Right lobe of liver (tissue), 4 donors: ENCODE measurements at regions not wholly inside any gene's neighbourhood (a gene's known extent, or its start where the extent isn't known, plus 50 kb on each side); places are given as distances from the start of the nearest gene placed in this dataset.

Source experiments
- POLR2A ChIP-seq: fragments of 450-650 bp; IDR thresholded peaks from one replicate; pipeline ENCODE4 v1.6.1; 2017; ENCODE audit warnings: antibody characterized with exemption, mild to moderate bottlenecking
- TF ChIP-seq, protein P1 (sequence below), 4 donors: fragments of 200-600 bp in 3 of 4; fragments of 450-650 bp in 1 of 4; IDR thresholded peaks; one replicate each; pipeline versions ENCODE4 v1.5.1 to v1.8.0; 2016 to 2022; ENCODE audit warnings: antibody characterized with exemption in 4 of 4, mild to moderate bottlenecking in 2 of 4
- donor health status: DM: no; HTN: no; CAD: no.
- donor health status: DM: no; HTN: no; CAD: no.
- donor health status: DM: no; HTN: yes; CAD: no.

- TF ChIP-seq, protein P1, sequence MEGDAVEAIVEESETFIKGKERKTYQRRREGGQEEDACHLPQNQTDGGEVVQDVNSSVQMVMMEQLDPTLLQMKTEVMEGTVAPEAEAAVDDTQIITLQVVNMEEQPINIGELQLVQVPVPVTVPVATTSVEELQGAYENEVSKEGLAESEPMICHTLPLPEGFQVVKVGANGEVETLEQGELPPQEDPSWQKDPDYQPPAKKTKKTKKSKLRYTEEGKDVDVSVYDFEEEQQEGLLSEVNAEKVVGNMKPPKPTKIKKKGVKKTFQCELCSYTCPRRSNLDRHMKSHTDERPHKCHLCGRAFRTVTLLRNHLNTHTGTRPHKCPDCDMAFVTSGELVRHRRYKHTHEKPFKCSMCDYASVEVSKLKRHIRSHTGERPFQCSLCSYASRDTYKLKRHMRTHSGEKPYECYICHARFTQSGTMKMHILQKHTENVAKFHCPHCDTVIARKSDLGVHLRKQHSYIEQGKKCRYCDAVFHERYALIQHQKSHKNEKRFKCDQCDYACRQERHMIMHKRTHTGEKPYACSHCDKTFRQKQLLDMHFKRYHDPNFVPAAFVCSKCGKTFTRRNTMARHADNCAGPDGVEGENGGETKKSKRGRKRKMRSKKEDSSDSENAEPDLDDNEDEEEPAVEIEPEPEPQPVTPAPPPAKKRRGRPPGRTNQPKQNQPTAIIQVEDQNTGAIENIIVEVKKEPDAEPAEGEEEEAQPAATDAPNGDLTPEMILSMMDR (IDR thresholded peaks at IDR 0.05): no peak
- no peak for TF ChIP-seq POLR2A
These were observed 1154.8 kb upstream of the CDH18 start for GRCh38 chr5:21142791-21143190.
